ENCODE measurements at regions not wholly inside any gene's neighbourhood (a gene's known extent, or its start where the extent isn't known, plus 50 kb on each side); places are given as distances from the start of the nearest gene placed in this dataset.
A peak's percentile ranks its signal among the peaks of the same experiment; 100 is the strongest.

DNA sequence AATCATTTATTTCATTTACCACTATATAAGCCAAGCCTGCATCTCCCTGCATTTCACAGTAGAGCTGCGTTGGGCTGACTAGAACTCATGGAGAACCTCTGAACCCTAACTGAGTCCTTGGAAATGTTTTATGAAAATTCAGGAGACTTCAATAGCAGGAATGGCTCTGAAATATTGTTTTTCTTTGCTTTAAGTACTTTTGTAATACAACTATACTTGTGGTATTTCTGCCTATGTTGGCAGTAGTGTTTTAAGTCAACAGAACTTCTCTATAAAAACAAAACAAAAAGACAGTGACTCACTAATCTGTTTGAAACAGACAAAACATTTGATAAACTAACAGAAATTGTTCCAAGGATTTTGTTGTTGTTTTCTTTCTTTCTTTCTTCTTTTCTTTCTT, 489.2 kb upstream of the MEF2C start:
- TF ChIP-seq, protein P1, sequence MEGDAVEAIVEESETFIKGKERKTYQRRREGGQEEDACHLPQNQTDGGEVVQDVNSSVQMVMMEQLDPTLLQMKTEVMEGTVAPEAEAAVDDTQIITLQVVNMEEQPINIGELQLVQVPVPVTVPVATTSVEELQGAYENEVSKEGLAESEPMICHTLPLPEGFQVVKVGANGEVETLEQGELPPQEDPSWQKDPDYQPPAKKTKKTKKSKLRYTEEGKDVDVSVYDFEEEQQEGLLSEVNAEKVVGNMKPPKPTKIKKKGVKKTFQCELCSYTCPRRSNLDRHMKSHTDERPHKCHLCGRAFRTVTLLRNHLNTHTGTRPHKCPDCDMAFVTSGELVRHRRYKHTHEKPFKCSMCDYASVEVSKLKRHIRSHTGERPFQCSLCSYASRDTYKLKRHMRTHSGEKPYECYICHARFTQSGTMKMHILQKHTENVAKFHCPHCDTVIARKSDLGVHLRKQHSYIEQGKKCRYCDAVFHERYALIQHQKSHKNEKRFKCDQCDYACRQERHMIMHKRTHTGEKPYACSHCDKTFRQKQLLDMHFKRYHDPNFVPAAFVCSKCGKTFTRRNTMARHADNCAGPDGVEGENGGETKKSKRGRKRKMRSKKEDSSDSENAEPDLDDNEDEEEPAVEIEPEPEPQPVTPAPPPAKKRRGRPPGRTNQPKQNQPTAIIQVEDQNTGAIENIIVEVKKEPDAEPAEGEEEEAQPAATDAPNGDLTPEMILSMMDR (IDR thresholded peaks at IDR 0.05; ENCODE audit: insufficient read depth, low read depth, low read length, missing control alignments) = no peak
- no peak for DNase-seq (ENCODE audit: low read depth)
- H3K4me3 ChIP-seq (ENCODE audit: low read length) = no peak overlapping the region

DNA sequence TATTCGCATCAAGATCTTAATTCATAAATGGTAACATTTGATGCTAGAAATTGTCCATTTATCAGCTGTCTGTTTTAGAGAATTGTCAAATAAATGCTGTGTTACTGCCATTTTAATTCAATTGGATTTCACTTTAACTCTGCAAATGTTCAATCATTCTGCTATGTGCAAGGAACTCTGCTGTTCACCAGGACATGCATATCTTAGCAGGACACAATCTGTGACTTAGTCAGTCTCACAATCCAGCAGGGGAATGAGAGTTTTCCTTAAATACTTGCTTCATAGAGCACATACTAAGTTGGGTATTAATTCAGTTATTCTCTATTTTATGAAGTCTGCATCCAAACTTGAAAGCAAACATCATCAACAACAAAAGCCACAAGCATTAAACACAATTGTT, 488.7 kb upstream of the MEF2C start:
- H3K4me3 ChIP-seq (ENCODE audit: low read length) = no peak overlapping the region
- DNase-seq (ENCODE audit: low read depth) = no peak
- TF ChIP-seq, protein P1 (IDR thresholded peaks at IDR 0.05; ENCODE audit: insufficient read depth, low read depth, low read length, missing control alignments) = no peak

DNA sequence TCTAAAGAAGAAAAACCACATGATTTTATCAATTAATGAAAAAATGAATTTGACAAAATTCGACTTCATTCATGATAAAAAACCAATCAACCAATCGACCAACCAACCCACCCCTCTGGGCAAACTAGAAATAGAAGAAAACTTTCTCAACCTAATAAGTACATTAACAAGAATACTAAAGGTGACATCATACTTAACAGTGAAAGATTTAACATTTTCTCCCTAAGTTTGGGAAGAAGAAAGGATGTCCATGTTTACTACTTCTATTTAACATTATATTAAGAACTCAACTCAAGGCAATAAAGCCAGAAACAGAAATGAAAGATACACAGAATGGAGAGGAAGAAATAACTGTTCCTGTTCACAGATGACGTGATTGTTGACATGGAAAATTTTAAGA, 476.1 kb upstream of the MEF2C start:
- no peak for DNase-seq (ENCODE audit: low read depth)
- TF ChIP-seq, protein P1 (IDR thresholded peaks at IDR 0.05; ENCODE audit: insufficient read depth, low read depth, low read length, missing control alignments) = no peak
- H3K4me3 ChIP-seq (ENCODE audit: low read length) = no peak overlapping the region

DNA sequence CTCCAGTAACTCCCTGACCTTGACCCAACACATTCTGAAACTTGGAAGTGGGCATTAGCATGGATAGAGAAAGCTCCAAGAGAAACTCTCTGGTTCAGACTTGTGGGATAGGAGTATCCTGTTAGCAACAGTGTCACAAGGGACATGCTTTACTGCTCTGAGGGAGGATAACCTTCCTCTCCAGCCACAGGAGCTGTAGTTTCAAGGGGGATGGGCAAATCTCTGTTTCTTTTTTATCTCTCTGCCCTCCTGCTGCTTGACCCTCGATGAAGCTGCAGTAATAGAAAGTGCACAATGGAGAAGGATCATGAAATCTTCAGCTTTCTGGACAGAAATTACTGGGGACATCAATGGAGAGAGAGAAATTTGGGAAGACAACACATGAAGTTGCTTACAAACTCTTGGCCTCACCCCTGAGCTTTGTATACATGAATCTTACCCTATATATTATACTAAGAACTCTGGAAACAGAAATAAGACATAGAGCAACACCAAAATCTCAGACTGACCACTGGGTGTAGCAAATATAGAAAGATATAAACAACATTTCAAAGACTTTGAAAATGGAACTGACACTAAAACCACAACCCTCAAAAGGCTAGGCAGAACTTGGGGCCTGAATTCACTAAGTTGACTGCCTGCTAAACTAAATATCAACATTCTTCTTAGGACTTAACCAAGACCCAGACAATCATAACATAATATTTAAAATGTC, 471.0 kb upstream of the MEF2C start:
- TF ChIP-seq, protein P1 (IDR thresholded peaks at IDR 0.05; ENCODE audit: insufficient read depth, low read depth, low read length, missing control alignments) = no peak
- no peak overlapping the region for H3K4me3 ChIP-seq (ENCODE audit: low read length)
- no peak for DNase-seq (ENCODE audit: low read depth)

DNA sequence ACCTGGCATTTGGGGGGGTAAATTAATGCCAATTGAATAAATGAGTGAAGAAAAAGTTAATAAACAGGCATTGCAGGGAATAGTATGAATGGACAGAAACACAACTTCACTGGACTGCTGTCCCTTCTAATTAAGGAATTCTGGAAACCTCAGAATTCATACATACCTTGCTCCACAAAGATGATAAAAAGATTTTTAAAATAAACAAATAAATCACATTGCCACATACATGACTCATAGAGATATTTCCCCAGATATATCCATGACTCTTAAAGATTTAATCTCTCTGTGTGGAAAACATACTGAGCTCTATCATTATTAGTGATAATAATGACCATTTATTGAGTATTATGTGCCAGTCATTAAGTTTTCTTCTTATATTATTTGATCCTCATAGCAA, 469.0 kb upstream of the MEF2C start:
- peak; percentile 49 for DNase-seq (ENCODE audit: low read depth)
- TF ChIP-seq, protein P1 (IDR thresholded peaks at IDR 0.05; ENCODE audit: insufficient read depth, low read depth, low read length, missing control alignments) = no peak
- no peak overlapping the region for H3K4me3 ChIP-seq (ENCODE audit: low read length)

DNA sequence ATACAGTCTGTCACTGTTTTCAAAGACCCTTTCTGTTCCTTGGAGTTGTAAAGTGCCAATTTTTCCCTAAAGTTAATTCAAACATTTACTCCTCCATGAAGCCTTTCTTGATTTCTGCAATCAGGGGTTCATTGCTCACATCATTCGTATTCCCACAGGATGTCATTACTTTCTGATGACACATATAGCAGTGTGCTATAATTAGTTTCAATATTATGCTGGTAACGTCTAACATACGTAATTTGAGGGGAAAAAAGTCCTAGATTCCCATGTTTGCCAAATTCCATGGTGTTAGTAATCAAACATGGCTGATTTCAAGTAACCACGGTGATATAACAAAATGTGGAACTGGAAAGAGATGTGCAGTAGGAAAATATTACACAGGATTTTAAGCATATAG, 468.2 kb upstream of the MEF2C start:
- peak; percentile 15 for DNase-seq (ENCODE audit: low read depth)
- TF ChIP-seq, protein P1 (IDR thresholded peaks at IDR 0.05; ENCODE audit: insufficient read depth, low read depth, low read length, missing control alignments) = no peak
- no peak overlapping the region for H3K4me3 ChIP-seq (ENCODE audit: low read length)

DNA sequence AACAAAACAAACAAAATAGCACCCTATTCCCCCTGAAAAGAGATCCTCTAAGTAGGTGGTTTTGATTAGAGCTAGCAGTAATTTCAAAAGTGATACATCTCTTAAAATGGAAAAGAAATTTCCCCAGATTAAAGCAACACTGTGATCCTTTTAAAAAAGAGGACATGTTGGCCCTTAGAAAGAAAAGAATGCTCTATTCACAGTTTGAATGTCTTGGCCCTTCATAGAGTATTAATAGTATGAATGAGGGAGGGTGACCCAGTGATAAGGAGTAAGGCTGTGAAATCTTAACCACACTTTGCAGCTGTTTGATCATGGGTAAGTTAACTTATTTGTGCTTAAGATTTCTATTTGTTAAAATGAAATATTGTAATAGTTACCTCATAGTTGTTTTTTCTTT, 467.7 kb upstream of the MEF2C start:
- DNase-seq (ENCODE audit: low read depth) = no peak
- H3K4me3 ChIP-seq (ENCODE audit: low read length) = no peak overlapping the region
- TF ChIP-seq, protein P1 (IDR thresholded peaks at IDR 0.05; ENCODE audit: insufficient read depth, low read depth, low read length, missing control alignments) = no peak
